ENCODE measurements at regions not wholly inside any gene's neighbourhood (a gene's known extent, or its start where the extent isn't known, plus 50 kb on each side); places are given as distances from the start of the nearest gene placed in this dataset.
"Not testable (repeated sequence)": the region's sequence is repeated elsewhere in the genome, so short reads cannot be mapped to it uniquely, and the experiment has no call there.

DNA sequence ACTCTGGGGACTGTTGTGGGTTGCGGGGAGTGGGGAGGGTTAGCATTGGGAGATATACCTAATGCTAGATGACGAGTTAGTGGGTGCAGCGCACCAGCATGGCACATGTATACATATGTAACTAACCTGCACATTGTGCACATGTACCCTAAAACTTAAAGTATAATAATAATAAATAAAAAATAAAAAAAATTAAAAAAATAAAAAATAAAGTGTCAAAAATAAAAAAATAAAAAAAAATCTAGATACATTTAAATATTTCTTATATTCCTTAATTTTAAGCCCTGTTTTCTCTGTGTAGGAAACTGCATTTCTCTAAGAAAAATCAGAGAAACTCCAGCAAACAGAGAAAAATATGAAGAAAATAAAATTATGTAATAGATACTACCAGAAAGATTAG is 52.2 kb upstream of the SGO1 start:
- TF ChIP-seq EZH2phosphoT487 (IDR thresholded peaks at IDR 0.05; ENCODE audit: insufficient read depth, low read depth); EZH2 (IDR thresholded peaks at IDR 0.05; ENCODE audit: insufficient read depth, poor library complexity, severe bottlenecking): not testable (repeated sequence)
